HG02610 (cell line): ENCODE measurements at regions not wholly inside any gene's neighbourhood (a gene's known extent, or its start where the extent isn't known, plus 50 kb on each side); places are given as distances from the start of the nearest gene placed in this dataset.
"Not testable (repeated sequence)": the region's sequence is repeated elsewhere in the genome, so short reads cannot be mapped to it uniquely, and the experiment has no call there.

Experiments
- ATAC-seq: cut with Tn5 transposase; IDR thresholded peaks from one replicate; pipeline ENCODE4 v1.9.1; 2021; ENCODE audit warnings: mild to moderate bottlenecking, moderate library complexity; ENCODE audit not compliant: unreplicated experiment

DNA sequence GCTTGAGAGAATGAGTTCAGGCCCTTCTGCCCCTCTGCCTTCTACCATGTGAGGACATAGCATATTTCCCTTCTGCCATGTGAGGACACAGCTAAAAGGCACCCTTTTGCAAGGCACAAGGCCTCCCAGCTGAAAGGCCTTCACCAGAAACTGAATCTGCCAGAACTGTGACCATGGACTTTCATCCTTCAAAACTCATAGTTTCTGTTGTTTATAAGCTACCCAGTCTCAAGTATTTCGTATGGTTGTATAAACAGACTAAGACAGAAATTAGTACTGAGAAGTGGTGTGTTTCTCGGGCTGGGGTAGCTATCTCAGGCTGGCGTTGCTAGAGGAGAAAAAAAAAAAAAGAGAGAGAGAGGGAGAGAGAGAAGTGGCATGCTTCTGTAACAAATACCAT is 368.6 kb downstream of the DMRTA1 start:
- no peak for ATAC-seq

DNA sequence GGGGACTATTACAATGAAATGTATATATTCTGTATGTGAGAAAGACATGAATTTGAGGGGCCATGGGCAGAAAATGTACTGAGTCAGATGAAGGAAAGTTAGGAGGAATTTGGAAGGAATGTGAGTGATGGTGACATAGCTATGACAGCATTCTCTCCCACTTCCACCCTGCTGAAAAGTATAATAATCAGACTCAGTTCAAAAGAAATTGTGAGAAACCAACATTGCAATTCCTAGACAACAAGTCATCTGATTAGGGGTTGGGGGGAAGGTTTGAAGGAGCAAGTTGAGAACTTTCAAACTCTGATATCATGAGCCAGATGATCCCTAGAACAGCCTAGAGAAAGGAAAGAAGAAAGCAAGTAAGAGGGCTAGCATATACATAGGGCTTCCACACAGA is 370.6 kb downstream of the DMRTA1 start:
- no peak for ATAC-seq

DNA sequence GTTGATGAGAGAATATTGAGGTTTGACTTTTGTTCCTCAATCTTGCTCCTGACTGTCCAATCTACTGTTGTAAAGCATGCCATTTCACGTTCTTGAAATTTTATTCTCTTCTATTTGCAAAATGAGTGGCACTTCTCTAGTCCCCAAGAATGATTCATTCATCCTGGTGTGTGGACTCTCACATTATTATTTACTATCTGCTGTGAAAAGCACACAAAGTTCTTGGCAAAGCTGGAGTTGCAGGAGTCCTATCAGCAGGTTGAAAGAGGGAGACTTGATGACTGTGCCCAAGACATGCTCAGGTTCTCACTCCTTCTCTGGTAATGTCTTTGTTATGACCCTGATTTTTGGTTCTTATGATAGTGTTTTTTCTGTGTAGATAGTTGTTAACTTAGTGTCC is 382.6 kb downstream of the DMRTA1 start:
- no peak for ATAC-seq

- ATAC-seq: no peak
Observed at GRCh38 chr9:22838266-22838665, 391.6 kb downstream of the DMRTA1 start.

DNA sequence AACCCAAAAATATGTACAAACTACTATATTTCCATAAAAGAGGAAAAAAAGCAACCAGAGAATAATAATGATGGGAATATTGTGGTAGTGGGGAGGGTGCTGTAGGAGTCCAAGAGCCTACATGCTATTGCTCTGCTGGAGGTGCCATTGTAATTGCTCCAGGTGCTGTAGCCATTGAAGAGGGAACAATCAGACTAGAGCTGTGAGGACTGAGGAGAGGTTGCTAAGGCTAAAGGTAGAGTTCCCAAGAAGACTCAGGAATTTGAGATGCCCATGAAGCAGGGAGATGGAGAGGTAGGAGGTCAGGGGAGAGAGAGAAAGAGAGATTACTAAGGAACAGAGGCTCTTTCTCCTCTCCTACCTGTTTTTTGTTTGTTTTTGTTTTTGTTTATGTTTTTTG is 394.0 kb downstream of the DMRTA1 start:
- no peak for ATAC-seq

DNA sequence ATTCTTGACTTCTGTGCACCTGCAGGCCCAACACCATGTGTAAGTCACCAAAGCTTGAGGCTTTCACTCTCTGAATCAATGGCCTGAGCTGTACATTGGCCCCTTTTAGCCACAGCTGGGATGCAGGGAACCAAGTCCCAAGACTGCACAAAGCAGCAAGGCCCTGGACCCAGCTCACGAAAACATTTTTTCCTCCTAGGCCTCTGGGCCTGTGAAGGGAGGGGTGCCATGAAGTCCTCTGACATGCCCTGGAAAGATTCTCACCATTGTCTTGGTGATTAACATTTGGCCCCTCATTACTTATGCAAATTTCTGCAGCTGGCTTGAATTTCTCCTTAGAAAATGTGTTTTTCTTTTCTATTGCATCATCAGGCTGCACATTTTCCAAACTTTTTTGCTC is 398.6 kb downstream of the DMRTA1 start:
- ATAC-seq: not testable (repeated sequence)

- ATAC-seq: no peak
Observed at GRCh38 chr9:22855980-22856379, 409.4 kb downstream of the DMRTA1 start.

- ATAC-seq: no peak
Observed at GRCh38 chr9:22857316-22857715, 410.7 kb downstream of the DMRTA1 start.

DNA sequence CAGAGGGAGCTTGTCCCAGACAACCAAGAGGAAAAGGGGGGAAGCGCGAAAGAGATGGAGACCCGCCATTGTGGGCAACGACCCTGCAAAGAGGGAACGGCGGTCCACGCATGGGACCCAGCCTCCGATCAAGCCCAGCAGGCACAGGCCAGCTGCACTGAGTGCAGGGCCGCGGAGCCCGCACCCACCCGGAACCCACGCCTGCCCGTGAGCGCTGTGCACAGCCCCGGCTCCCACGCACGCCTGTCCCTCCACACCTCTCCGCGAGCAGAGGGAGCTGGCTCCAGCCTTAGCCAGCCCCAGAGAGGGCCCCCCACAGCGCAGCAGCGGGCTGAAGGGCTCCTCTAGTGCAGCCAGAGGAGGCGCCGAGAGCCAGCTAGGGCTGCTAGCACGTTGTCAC is 416.5 kb downstream of the DMRTA1 start:
- ATAC-seq: no peak

DNA sequence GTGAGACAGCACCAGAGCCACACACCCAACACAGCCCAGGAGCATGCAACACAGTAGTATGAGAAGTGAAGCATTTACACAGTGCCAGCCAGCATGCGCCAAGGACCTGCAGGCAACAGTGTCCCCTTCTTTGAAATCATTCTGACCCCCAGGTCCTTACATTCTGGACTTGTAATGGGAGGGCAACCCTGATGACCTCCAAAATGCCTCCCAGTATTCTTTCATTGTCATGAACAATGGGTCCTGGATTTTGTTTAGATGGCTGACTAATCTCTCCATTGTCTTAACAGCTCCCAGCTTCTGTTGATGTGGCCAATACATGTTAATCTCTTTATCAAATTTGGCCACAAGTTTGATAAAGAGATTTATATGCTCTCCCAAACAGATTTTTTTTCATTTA is 417.1 kb downstream of the DMRTA1 start:
- ATAC-seq: no peak

DNA sequence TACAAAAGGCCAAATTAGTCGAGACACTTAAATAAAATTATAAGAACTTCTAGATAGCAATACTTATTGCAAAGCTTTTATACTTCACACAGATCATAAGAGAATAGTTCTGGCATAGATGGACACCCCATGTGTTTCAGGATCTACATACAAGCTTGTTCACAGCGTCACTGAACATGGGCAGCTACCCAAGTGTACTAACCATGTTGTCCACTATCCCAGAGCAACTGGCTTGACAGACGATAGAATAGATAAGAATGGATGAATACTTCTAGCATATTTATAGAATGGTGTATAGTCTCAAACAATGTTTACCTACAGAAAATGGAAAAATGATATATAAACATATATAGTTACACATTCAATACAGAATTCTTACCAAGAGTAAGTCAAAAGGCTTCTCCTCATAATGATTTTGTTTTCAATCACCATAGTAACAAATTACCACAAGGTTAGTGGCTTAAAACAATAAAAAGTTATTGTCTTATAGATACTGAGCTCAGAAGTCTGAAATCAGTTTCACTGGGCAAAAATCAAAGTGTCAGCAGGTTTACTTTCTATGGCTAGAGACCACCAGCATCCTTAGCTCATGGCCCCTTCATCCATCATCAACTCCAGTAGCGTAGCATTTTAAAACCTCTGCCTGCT is 446.7 kb downstream of the DMRTA1 start:
- no peak for ATAC-seq

GRCh38 chr9:22898591-22898990 is 452.0 kb downstream of the DMRTA1 start:
- ATAC-seq: no peak

DNA sequence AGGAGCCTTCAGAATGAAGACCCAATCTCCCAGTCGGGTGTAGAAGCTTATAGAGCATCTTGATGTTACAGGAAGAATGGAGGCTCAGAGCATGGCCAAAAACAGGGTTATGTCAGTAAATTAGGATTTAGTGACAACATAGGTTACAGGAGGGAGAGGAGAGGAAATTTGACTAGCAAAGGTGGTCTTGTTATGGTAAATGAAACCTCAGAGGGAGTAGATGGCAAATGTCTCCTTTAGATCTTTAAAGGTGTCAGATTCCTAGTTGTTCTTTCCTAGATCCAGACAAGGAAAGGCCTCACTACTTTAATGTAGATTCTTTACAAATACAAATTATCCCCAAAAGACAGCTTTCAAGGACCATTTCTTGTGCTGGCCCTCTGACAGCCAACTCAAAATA is 465.0 kb downstream of the DMRTA1 start:
- no peak for ATAC-seq

DNA sequence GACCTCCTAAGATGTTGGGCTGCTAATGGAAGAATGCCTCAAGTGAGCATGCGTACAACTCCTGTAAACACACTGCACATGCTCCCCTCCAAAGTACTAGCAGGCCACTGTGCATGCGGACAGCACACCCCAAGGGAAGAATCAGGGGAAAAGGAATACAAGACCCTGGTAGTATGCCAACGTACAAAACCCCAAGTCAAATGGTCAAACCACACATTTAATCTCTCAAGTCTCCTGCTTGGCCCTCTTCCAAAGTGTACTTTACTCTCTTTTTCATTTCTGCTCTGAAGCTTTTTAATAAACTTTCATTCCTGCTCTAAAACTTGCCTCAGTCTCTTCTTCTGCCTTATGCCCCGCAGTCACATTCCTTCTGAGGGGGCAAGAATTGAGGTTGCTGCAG is 466.4 kb downstream of the DMRTA1 start:
- ATAC-seq: no peak

GRCh38 chr9:22913518-22913917 is 466.9 kb downstream of the DMRTA1 start:
- peak; percentile 95 for ATAC-seq

DNA sequence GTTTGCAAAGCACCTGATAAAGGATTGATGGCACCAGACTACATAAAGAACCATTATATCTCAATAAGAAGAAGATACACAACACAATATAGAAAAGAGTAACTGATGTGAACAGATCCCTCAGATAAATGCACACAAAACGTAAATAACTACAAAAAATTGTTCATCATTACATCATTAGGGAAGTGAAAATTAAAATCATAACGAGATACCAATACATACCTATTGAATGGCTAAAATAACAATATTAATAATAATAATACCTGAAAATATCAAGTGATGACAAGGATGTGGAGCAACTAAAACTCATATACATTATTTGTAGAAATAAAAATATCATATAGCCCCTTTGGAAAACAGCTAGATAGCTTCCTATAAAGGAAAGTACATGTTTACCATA is 469.5 kb downstream of the DMRTA1 start:
- ATAC-seq: no peak

DNA sequence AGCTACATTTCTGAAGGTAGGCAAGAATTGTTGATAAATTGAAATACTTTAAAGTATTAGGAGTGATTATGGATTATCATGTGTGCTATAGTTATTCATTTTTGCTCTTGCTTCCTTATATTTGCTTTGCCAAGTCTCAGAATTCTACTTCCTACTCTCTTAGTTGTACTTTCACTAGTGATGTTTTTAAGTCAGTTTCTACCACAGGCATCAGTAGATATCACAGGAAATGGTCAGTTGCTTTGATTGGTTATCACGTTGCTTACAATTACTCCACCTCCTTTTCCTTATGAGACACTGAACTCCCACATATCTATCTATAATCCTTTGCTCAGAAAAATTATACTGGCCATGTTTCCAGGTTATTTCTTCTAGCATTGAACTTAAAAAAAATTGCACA is 472.8 kb downstream of the DMRTA1 start:
- no peak for ATAC-seq

- ATAC-seq: peak; percentile 9
Observed at GRCh38 chr9:22921742-22922141, 475.1 kb downstream of the DMRTA1 start.

DNA sequence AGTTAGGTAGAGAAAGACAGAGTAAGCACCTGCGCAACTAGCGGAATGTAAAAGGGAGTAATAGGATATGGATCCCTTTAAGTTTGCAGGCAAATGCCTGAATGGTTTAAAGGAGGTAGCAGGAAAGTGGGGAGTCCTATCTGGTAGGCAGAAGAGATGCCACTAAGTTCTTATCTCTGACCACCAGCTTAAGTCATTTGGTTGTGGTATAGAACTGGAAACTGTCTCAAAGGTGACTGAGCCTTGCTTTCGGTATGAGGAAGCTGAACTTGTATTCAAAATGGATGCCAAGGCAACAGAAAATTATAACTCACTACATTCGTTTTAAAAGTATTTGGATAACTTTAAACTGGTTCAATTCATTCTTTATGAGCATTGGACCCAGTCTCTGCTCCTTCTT is 475.6 kb downstream of the DMRTA1 start:
- peak; percentile 69 for ATAC-seq

DNA sequence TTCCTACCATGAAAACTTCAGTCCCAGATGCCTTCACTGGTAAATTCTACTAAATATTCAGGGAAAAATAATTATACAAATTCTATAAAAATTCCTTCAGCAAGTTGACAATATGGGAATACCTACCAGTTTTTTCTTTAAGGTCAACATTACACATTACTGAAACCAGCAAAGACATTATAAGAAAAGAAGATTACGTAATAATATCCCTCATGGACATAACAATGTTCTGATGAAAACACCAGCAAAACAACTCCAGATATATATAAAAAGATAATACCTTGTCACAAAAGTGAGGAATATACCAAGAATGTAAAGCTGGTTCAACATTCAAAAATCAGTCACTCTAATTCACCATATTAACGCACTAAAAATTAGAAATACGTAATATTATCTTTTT is 507.9 kb downstream of the DMRTA1 start:
- ATAC-seq: no peak

- no peak for ATAC-seq
Observed at GRCh38 chr9:22954964-22955363, 508.3 kb downstream of the DMRTA1 start.

DNA sequence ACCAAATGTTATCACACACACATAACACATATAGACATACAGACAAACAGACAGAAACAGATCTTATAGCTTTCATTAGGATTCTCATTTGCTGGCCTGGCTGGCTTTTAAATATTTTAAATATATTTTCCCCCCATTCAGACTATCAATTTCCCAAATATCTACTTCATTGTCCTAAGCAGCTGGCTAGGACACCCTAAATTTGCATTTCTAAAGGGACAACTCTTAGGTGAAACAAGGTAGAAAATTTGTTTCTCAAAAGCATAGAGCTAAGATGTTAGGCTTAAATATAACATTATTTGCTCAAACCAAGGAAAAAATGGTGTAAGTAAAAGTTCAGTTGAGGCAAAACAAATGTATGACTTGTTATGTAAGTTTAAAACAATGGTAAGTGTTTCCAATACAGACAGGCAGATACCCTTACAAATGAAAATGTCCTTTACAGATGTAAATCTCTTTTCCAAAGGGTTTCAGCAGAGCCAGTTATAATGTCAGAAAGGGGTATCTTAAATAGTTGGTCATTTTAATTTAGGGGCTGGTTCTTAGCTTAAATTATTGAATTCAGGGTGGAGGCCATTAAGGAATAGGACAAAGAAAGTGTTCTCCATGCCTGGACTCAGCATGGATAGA is 522.8 kb downstream of the DMRTA1 start:
- no peak for ATAC-seq

DNA sequence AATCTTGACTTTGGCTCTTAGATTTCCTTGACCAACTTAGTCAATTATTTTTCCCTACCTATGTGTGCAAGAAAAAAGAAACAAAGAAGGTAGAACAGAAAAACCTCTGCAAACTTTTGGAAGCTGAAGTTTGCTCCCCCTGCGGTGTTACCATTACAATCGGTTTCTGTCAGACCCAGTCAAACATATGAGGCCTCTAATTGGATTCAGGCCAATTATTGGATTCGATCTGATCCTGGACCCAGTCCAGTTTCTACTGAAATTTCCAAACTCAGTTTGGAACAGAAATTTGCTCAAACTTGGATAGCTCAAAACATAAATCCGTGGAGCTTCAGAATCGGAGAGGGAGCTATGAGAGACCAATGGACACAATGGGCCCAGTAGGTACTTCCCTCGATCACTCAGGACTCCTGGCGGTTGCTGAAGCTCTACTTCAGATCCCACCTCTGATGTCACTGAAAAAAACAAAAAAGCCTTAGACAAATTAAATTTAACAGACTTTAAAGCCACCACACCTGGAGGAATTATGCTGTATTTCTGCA is 523.9 kb downstream of the DMRTA1 start:
- ATAC-seq: no peak
